OCI-LY7 (cell line): ENCODE measurements at regions not wholly inside any gene's neighbourhood (a gene's known extent, or its start where the extent isn't known, plus 50 kb on each side); places are given as distances from the start of the nearest gene placed in this dataset.
"Not testable (repeated sequence)": the region's sequence is repeated elsewhere in the genome, so short reads cannot be mapped to it uniquely, and the experiment has no call there.

ENCODE experiments used
- BruUV-seq: library from RNA; stranded (reverse); fragments of 400-500 nt; replicated peaks from 2 replicates; lab custom pipeline; 2021; lab: Mats Ljungman, UMichigan
- CTCF ChIA-PET: fragments of 300-600 bp; sonication (Branson Sonifier 250); formaldehyde crosslinking; loops from one replicate; lab custom pipeline; 2022; ENCODE audit warnings: antibody characterized with exemption; ENCODE audit not compliant: unreplicated experiment; lab: Charles Lee
- POLR2A ChIA-PET: fragments of 300-600 bp; sonication (Branson Sonifier 250); formaldehyde crosslinking; loops from one replicate; lab custom pipeline; 2022; ENCODE audit warnings: antibody characterized with exemption; lab: Charles Lee
- DNase-seq: peaks from one replicate; pipeline ENCODE4 v3.0.0-alpha.2; 2015; ENCODE audit warnings: low spot score
- H2AFZ ChIP-seq: fragments of 200-600 bp; sonication (generic), shearing (Covaris generic); 2 replicates; pipeline ENCODE4 v1.6.1; 2014; ENCODE audit warnings: mild to moderate bottlenecking, antibody characterized with exemption, low read length, moderate library complexity
- H3K27ac ChIP-seq: fragments of 200-600 bp; sonication (generic); 2 replicates; pipeline ENCODE4 v1.5.1; 2014; ENCODE audit warnings: mixed run types, low read depth, mild to moderate bottlenecking, moderate library complexity, low read length, inconsistent platforms; ENCODE audit not compliant: poor library complexity, severe bottlenecking
- H3K36me3 ChIP-seq: fragments of 200-600 bp; sonication (generic); 2 replicates; pipeline ENCODE4 v1.6.1; 2014; ENCODE audit warnings: mild to moderate bottlenecking, antibody characterized with exemption, low read length, moderate library complexity, mixed read lengths; ENCODE audit not compliant: insufficient read depth
- H3K4me1 ChIP-seq: fragments of 200-600 bp; sonication (generic); 2 replicates; pipeline ENCODE4 v1.5.1; 2014; ENCODE audit warnings: mild to moderate bottlenecking, low read length; ENCODE audit not compliant: insufficient read depth, poor library complexity, severe bottlenecking
- H3K4me2 ChIP-seq: fragments of 200-600 bp; sonication (generic); 2 replicates; pipeline ENCODE4 v1.6.1; 2014; ENCODE audit warnings: mild to moderate bottlenecking, low read length
- H3K4me3 ChIP-seq: fragments of 200-600 bp; sonication (generic); 2 replicates; pipeline ENCODE4 v1.5.1; 2014; ENCODE audit warnings: mild to moderate bottlenecking, low read depth, low read length; ENCODE audit not compliant: poor library complexity, severe bottlenecking
- H3K79me2 ChIP-seq: fragments of 200-600 bp; sonication (generic); 2 replicates; pipeline ENCODE4 v1.6.1; 2016; ENCODE audit warnings: low read depth, mild to moderate bottlenecking, low read length, moderate library complexity, mixed read lengths; ENCODE audit not compliant: insufficient read depth
- H3K9me2 ChIP-seq: fragments of 200-600 bp; sonication (generic); 2 replicates; pipeline ENCODE4 v1.6.1; 2016; ENCODE audit warnings: mild to moderate bottlenecking, low read length, mixed read lengths; ENCODE audit not compliant: insufficient read depth
- H3K9me3 ChIP-seq: fragments of 200-600 bp; sonication (generic); 2 replicates; pipeline ENCODE4 v1.6.1; 2014; ENCODE audit warnings: mild to moderate bottlenecking, mixed run types, low read length, mixed read lengths
- H4K20me1 ChIP-seq: fragments of 200-600 bp; sonication (generic); 2 replicates; pipeline ENCODE4 v1.6.1; 2014; ENCODE audit warnings: mild to moderate bottlenecking, antibody characterized with exemption, low read length, moderate library complexity, mixed read lengths; ENCODE audit not compliant: insufficient read depth
- EZH2phosphoT487 ChIP-seq: fragments of 200-600 bp; sonication (generic); IDR thresholded peaks from 2 replicates; pipeline ENCODE4 v1.6.1; 2018; ENCODE audit warnings: low read depth, borderline replicate concordance, mild to moderate bottlenecking, mixed run types, antibody characterized with exemption, low read length, moderate library complexity, mixed read lengths
- intact Hi-C: fragments of 100-400 bp; cut with micrococcal nuclease; formaldehyde crosslinking; loops from one replicate; pipeline ENCODE4 v1.10.0; 2022; ENCODE audit not compliant: unreplicated experiment
- TF ChIP-seq, protein P1 (sequence below): fragments of 200-600 bp; sonication (generic); conservative IDR thresholded peaks from 2 replicates; pipeline ENCODE4 v1.5.1; 2014; ENCODE audit warnings: mild to moderate bottlenecking, antibody characterized with exemption, low read length, moderate library complexity, mixed read lengths

DNA sequence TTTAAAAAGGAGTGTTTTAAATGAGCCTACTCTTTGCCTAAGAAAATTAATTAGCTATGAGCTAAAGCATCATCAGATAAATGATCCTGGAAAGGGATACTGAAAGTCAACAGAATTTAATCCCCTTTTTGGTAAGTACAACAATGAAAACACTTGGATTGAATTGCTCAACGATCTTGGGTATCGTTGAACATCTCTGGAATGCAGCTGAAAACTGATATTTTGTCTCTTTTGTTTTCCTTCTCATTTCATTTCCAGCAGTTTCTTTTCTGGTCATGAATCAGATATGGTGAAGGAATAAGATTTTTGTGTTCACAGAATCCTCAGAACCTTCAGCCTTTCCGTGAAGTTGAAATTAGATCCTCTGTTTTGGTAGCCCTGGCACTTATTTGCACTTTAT, 771.2 kb downstream of the FSCB start:
- no TSS peak for BruUV-seq
- H3K4me1 ChIP-seq: no peaks in the 10 kb centered on the region
- no peak overlapping the region for H3K4me2 ChIP-seq
- H3K4me3 ChIP-seq: no peak overlapping the region
- H3K9me2 ChIP-seq: no peaks in the 10 kb centered on the region
- H3K9me3 ChIP-seq: no peaks in the 10 kb centered on the region
- no peak for DNase-seq
- intact Hi-C loops: no loop called here
- ChIA-PET CTCF (no interaction called here), POLR2A (no interaction called here)
- no peaks in the 10 kb centered on the region for H3K79me2 ChIP-seq
- H4K20me1 ChIP-seq: no peaks in the 10 kb centered on the region
- no peak for TF ChIP-seq EZH2phosphoT487
- TF ChIP-seq, protein P1, sequence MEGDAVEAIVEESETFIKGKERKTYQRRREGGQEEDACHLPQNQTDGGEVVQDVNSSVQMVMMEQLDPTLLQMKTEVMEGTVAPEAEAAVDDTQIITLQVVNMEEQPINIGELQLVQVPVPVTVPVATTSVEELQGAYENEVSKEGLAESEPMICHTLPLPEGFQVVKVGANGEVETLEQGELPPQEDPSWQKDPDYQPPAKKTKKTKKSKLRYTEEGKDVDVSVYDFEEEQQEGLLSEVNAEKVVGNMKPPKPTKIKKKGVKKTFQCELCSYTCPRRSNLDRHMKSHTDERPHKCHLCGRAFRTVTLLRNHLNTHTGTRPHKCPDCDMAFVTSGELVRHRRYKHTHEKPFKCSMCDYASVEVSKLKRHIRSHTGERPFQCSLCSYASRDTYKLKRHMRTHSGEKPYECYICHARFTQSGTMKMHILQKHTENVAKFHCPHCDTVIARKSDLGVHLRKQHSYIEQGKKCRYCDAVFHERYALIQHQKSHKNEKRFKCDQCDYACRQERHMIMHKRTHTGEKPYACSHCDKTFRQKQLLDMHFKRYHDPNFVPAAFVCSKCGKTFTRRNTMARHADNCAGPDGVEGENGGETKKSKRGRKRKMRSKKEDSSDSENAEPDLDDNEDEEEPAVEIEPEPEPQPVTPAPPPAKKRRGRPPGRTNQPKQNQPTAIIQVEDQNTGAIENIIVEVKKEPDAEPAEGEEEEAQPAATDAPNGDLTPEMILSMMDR: no peak
- no peaks in the 10 kb centered on the region for H3K36me3 ChIP-seq
- H2AFZ ChIP-seq: no peak overlapping the region
- H3K27ac ChIP-seq: no peak overlapping the region

DNA sequence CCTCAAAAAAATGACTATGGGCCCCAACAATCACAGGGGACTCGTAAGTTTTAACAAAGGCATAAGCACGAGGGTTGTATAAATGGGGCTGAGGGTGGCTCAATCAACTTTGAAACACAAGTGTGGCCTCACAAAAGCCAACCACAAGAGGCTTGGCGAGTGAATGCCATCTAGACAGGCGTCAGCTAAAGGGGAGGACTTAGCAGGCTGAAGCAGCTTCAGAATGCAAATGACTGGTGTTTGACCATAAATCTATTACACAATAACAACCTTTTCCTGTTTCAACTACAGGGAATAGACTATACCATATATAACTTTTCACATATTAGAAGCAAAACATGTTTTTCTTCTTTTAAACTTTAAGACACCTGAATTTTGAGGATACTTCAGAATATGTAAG, 777.9 kb downstream of the FSCB start:
- Histone ChIP-seq H3K4me3 (no peak overlapping the region), H3K9me2 (no peaks in the 10 kb centered on the region), H3K36me3 (no peaks in the 10 kb centered on the region), H4K20me1 (no peaks in the 10 kb centered on the region), H3K9me3 (no peaks in the 10 kb centered on the region), H3K4me1 (no peaks in the 10 kb centered on the region), H3K79me2 (no peaks in the 10 kb centered on the region), H3K4me2 (no peak overlapping the region), H2AFZ (no peak overlapping the region), H3K27ac (no peak overlapping the region)
- CTCF ChIA-PET: no interaction called here
- TF ChIP-seq, protein P1: no peak
- TF ChIP-seq EZH2phosphoT487: no peak
- POLR2A ChIA-PET: interaction anchor here (0.7 kb wide), 1 partner anchor 405 kb away, joined by 6 read pairs; no protein-coding TSS in a partner anchor
- intact Hi-C loops: no loop called here
- no TSS peak for BruUV-seq
- DNase-seq: no peak

DNA sequence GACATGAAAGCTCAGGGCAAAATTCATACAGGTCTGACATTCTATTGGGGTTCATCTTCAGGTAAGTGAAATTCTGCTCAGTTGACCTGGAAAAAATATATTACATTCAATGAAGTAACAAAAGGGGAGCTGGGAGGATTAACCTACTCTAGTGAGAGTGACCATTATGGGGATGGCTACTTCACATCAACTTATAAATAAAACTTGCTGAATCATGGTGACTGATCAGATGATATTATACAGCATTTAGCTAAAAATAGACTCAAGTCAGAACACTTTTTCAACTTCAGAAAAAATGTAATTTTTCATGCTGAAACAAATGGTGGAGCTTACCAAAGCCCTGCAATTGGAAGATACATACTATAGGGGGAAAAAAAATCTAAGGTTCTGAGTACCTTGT, 800.2 kb downstream of the FSCB start:
- Histone ChIP-seq H3K9me2 (no peaks in the 10 kb centered on the region), H2AFZ (no peak overlapping the region), H4K20me1 (no peaks in the 10 kb centered on the region), H3K4me2 (no peak overlapping the region), H3K4me3 (no peak overlapping the region), H3K27ac (no peak overlapping the region), H3K79me2 (no peaks in the 10 kb centered on the region), H3K9me3 (0 out of 2 replicates have a peak, but pooled peaks cover 3% of the 10 kb centered on the region), H3K36me3 (no peaks in the 10 kb centered on the region), H3K4me1 (no peaks in the 10 kb centered on the region)
- CTCF ChIA-PET: no interaction called here
- TF ChIP-seq EZH2phosphoT487: no peak
- TF ChIP-seq, protein P1: no peak
- intact Hi-C loops: no loop called here
- DNase-seq: no peak
- POLR2A ChIA-PET: no interaction called here
- no TSS peak for BruUV-seq

DNA sequence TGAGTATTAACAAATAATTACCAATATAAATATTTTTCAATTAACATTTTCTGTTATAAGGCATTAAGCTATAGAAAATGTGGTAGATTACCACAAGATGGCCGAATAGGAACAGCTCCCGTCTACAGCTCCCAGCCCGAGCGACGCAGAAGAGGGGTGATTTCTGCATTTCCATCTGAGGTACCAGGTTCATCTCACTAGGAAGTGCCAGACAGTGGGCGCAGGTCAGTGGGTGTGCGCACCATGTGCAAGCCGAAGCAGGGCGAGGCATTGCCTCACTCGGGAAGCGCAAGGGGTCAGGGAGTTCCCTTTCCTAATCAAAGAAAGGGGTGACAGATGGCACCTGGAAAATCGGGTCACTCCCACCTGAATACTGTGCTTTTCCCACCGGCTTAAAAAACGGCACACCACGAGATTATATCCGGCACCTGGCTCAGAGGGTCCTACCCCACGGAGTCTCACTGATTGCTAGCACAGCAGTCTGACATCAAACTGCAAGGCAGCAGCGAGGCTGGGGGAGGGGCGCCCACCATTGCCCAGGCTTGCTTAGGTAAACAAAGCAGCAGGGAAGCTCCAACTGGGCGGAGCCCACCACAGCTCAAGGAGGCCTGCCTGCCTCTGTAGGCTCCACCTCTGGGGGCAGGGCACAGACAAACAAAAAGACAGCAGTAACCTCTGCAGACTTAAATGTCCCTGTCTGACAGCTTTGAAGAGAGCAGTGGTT, 808.4 kb downstream of the FSCB start:
- DNase-seq, H3K9me2 ChIP-seq, POLR2A ChIA-PET, CTCF ChIA-PET, H3K79me2 ChIP-seq, H3K4me3 ChIP-seq, H3K4me1 ChIP-seq, H3K27ac ChIP-seq, intact Hi-C loops, H3K9me3 ChIP-seq, H3K36me3 ChIP-seq, H2AFZ ChIP-seq, H3K4me2 ChIP-seq, BruUV-seq, H4K20me1 ChIP-seq: not testable (repeated sequence)
